H1 (cell line): ENCODE measurements at regions not wholly inside any gene's neighbourhood (a gene's known extent, or its start where the extent isn't known, plus 50 kb on each side); places are given as distances from the start of the nearest gene placed in this dataset.

Experiments used
- CTCF ChIA-PET: fragments of 300-600 bp; sonication (Branson Sonifier 250); formaldehyde crosslinking; loops from one replicate; lab custom pipeline; 2021; ENCODE audit not compliant: partially characterized antibody; lab: Charles Lee
- POLR2A ChIA-PET: fragments of 300-600 bp; sonication (Branson Sonifier 250); formaldehyde crosslinking; loops from one replicate; lab custom pipeline; 2021; ENCODE audit warnings: inconsistent platforms; ENCODE audit not compliant: partially characterized antibody; lab: Charles Lee
- DNase-seq, 2 experiments: peaks; one replicate each; pipeline versions ENCODE4 v3.0.0 to v3.0.0-alpha.2; 2010 to 2022; ENCODE audit warnings: low spot score in 2 of 2, low read depth in 1 of 2, mixed read lengths in 1 of 2
- FAIRE-seq: peaks from 2 replicates; lab custom pipeline; 2011; peaks lifted over from hg19 to GRCh38; lab: Jason Lieb, UNC
- H2AFZ ChIP-seq: 2 replicates; pipeline ENCODE4 v1.8.1; 2012; ENCODE audit warnings: low read length, inconsistent platforms
- H2AK5ac ChIP-seq: 2 replicates; pipeline ENCODE4 v1.6.1; 2013; ENCODE audit warnings: low read depth, low read length
- H2BK120ac ChIP-seq: replicated peaks from 2 replicates; pipeline ENCODE3; 2013; ENCODE audit warnings: low read depth, low read length, inconsistent platforms
- H2BK12ac ChIP-seq: 2 replicates; pipeline ENCODE4 v1.6.1; 2013; ENCODE audit warnings: low read depth, low read length
- H2BK15ac ChIP-seq: 2 replicates; pipeline ENCODE4 v1.6.1; 2013; ENCODE audit warnings: low read length
- H2BK20ac ChIP-seq: 2 replicates; pipeline ENCODE4 v1.6.1; 2013; ENCODE audit warnings: low read length
- H2BK5ac ChIP-seq: 2 replicates; pipeline ENCODE4 v1.6.1; 2013; ENCODE audit warnings: low read depth, low read length
- H3K14ac ChIP-seq: 2 replicates; pipeline ENCODE4 v1.6.1; 2013; ENCODE audit warnings: inconsistent platforms; ENCODE audit not compliant: insufficient read length
- H3K18ac ChIP-seq: 2 replicates; pipeline ENCODE4 v1.6.1; 2013; ENCODE audit warnings: low read length; ENCODE audit errors: extremely low read depth
- H3K23ac ChIP-seq: 2 replicates; pipeline ENCODE4 v1.6.1; 2013; ENCODE audit warnings: inconsistent platforms; ENCODE audit not compliant: insufficient read length
- H3K23me2 ChIP-seq: 2 replicates; pipeline ENCODE4 v1.6.1; 2013; ENCODE audit warnings: low read depth, low read length
- H3K27ac ChIP-seq: 2 replicates; pipeline ENCODE4 v1.6.1; 2011; ENCODE audit warnings: low read depth, low read length, inconsistent platforms
- H3K27me3 ChIP-seq, 4 experiments: replicated peaks in 1 of 4; 1 replicate in 1 of 4; 2 replicates in 3 of 4; pipeline versions ENCODE4 v1.6.1 to v1.8.1; 2011 to 2013; ENCODE audit warnings: low read length in 3 of 4, mild to moderate bottlenecking in 3 of 4, inconsistent platforms in 2 of 4, mixed read lengths in 2 of 4, moderate library complexity in 1 of 4; ENCODE audit not compliant: control insufficient read depth in 3 of 4, insufficient read depth in 3 of 4; ENCODE audit errors: extremely low read depth in 1 of 4
- H3K36me3 ChIP-seq, 4 experiments: 2 replicates each; pipeline versions ENCODE4 v1.6.1 to v1.8.1; 2011 to 2013; ENCODE audit warnings: mild to moderate bottlenecking in 4 of 4, low read length in 3 of 4, moderate library complexity in 2 of 4, control low read depth in 1 of 4, inconsistent platforms in 1 of 4; ENCODE audit not compliant: insufficient read depth in 4 of 4, control insufficient read depth in 2 of 4
- H3K4ac ChIP-seq: replicated peaks from 2 replicates; pipeline ENCODE3; 2013; ENCODE audit warnings: low read length, low read depth, mixed read lengths, inconsistent platforms; ENCODE audit not compliant: insufficient read length
- H3K4me1 ChIP-seq, 4 experiments: replicated peaks in 1 of 4; 1 replicate in 1 of 4; 2 replicates in 3 of 4; pipeline versions ENCODE4 v1.6.1 to v1.8.1; 2011 to 2013; ENCODE audit warnings: low read length in 3 of 4, inconsistent platforms in 2 of 4, mixed read lengths in 1 of 4; ENCODE audit not compliant: insufficient read depth in 4 of 4, control insufficient read depth in 3 of 4
- H3K4me2 ChIP-seq, 2 experiments: 2 replicates each; pipeline versions ENCODE4 v1.6.1 to v1.8.1; 2011 to 2013; ENCODE audit warnings: low read depth in 2 of 2, low read length in 2 of 2, control low read depth in 1 of 2, inconsistent platforms in 1 of 2, mild to moderate bottlenecking in 1 of 2; ENCODE audit not compliant: insufficient read depth in 1 of 2
- H3K4me3 ChIP-seq, 4 experiments: fragments of 200-600, 300-600 bp in 1 of 4; sonication (generic), shearing (Covaris generic), sonication (Bioruptor Twin) in 1 of 4; 2 replicates each; pipeline versions ENCODE4 v1.5.1 to v1.8.1; 2011 to 2016; ENCODE audit warnings: low read length in 4 of 4, low read depth in 3 of 4, control low read depth in 2 of 4, inconsistent platforms in 2 of 4, mild to moderate bottlenecking in 2 of 4, mixed read lengths in 1 of 4, moderate library complexity in 1 of 4; ENCODE audit not compliant: insufficient read depth in 2 of 4; ENCODE audit errors: extremely low read depth in 1 of 4
- H3K56ac ChIP-seq: replicated peaks from 2 replicates; pipeline ENCODE3; 2013; ENCODE audit warnings: low read depth, mild to moderate bottlenecking, mixed read lengths, low read length, inconsistent platforms; ENCODE audit not compliant: insufficient read length
- H3K79me1 ChIP-seq: 2 replicates; pipeline ENCODE4 v1.6.1; 2013; ENCODE audit warnings: low read depth, low read length, control low read depth
- H3K79me2 ChIP-seq, 2 experiments: 2 replicates each; pipeline versions ENCODE4 v1.6.1 to v1.8.1; 2012 to 2013; ENCODE audit warnings: low read length in 2 of 2, mild to moderate bottlenecking in 2 of 2, inconsistent platforms in 1 of 2; ENCODE audit not compliant: insufficient read depth in 2 of 2, control insufficient read depth in 1 of 2
- H3K9ac ChIP-seq, 4 experiments: replicated peaks in 1 of 4; 1 replicate in 1 of 4; 2 replicates in 3 of 4; pipeline versions ENCODE4 v1.6.1 to v1.8.1; 2011 to 2013; ENCODE audit warnings: low read depth in 3 of 4, low read length in 3 of 4, control low read depth in 2 of 4, mild to moderate bottlenecking in 2 of 4, moderate library complexity in 2 of 4, inconsistent platforms in 1 of 4; ENCODE audit errors: extremely low read depth in 1 of 4
- H3K9me3 ChIP-seq, 2 experiments: 2 replicates each; pipeline versions ENCODE4 v1.6.1 to v1.8.1; 2012 to 2013; ENCODE audit warnings: mild to moderate bottlenecking in 2 of 2, moderate library complexity in 2 of 2, control low read depth in 1 of 2, inconsistent platforms in 1 of 2, low read depth in 1 of 2, low read length in 1 of 2, mixed read lengths in 1 of 2; ENCODE audit not compliant: insufficient read depth in 2 of 2
- H4K20me1 ChIP-seq, 2 experiments: replicated peaks in 1 of 2; 2 replicates each; pipeline versions ENCODE3 to v1.8.1; 2011 to 2013; ENCODE audit warnings: inconsistent platforms in 2 of 2, low read length in 2 of 2, mild to moderate bottlenecking in 1 of 2; ENCODE audit not compliant: insufficient read depth in 2 of 2, control insufficient read depth in 1 of 2
- H4K5ac ChIP-seq: 2 replicates; pipeline ENCODE4 v1.6.1; 2013; ENCODE audit warnings: low read length, low read depth, mixed read lengths, inconsistent platforms; ENCODE audit not compliant: insufficient read length
- H4K8ac ChIP-seq: 2 replicates; pipeline ENCODE4 v1.8.0; 2013; ENCODE audit warnings: mild to moderate bottlenecking, moderate library complexity, low read length, inconsistent platforms; ENCODE audit not compliant: insufficient read depth; ENCODE audit errors: extremely low read depth
- H4K91ac ChIP-seq: replicated peaks from 2 replicates; pipeline ENCODE3; 2013; ENCODE audit warnings: low read length, mixed read lengths, inconsistent platforms; ENCODE audit not compliant: insufficient read length
- CBX8 ChIP-seq: fragments of 300-800, 300-1000 bp; sonication (generic); IDR thresholded peaks from 2 replicates; pipeline ENCODE4 v1.7.1; 2016; ENCODE audit warnings: low read depth, low read length, borderline replicate concordance
- CTBP2 ChIP-seq: IDR thresholded peaks from 2 replicates; pipeline ENCODE4 v1.7.0; 2011; ENCODE audit warnings: borderline replicate concordance, mild to moderate bottlenecking, moderate library complexity, mixed read lengths, low read length; ENCODE audit not compliant: insufficient read depth, insufficient read length
- EZH2 ChIP-seq: fragments of 200-600 bp; sonication (generic); IDR thresholded peaks from 2 replicates; pipeline ENCODE4 v1.7.1; 2012; ENCODE audit warnings: low read depth, mild to moderate bottlenecking, moderate library complexity, low read length, inconsistent platforms; ENCODE audit not compliant: severe bottlenecking
- RAD21 ChIP-seq, 2 experiments: IDR thresholded peaks in 1 of 2; conservative IDR thresholded peaks in 1 of 2; 2 replicates each; pipeline ENCODE4 v1.6.1; 2011; ENCODE audit warnings: low read depth in 2 of 2, low read length in 2 of 2, improper control_type of control experiment in 1 of 2, inconsistent platforms in 1 of 2, mild to moderate bottlenecking in 1 of 2, moderate library complexity in 1 of 2
- WGBS, 2 experiments: shearing (Covaris generic) in 1 of 2; methylation state at CpG; one replicate each; pipeline versions ENCODE4 v1.1.6 to v1.1.7; 2013 to 2015; ENCODE audit warnings: low lambda C conversion rate in 2 of 2, mixed read lengths in 2 of 2, inconsistent platforms in 1 of 2, low coverage in 1 of 2, missing lambda C conversion rate in 1 of 2; ENCODE audit not compliant: insufficient replicate concordance in 2 of 2, insufficient coverage in 1 of 2, insufficient read length in 1 of 2; ENCODE audit errors: extremely low coverage in 1 of 2, missing lambda C conversion rate in 1 of 2; 5-methylcytosine and 5-hydroxymethylcytosine counted together

- H4K8ac ChIP-seq = no peak overlapping the region
- no peak overlapping the region for H2AK5ac ChIP-seq
- H3K79me1 ChIP-seq = no peaks in the 10 kb centered on the region
- no peak overlapping the region for H4K91ac ChIP-seq
- no peak overlapping the region for H3K56ac ChIP-seq
- no peak overlapping the region for H3K14ac ChIP-seq
- no peaks in the 10 kb centered on the region for H3K36me3 ChIP-seq
- no peaks in the 10 kb centered on the region for H3K79me2 ChIP-seq
- CTCF ChIA-PET = interaction anchor here (1.8 kb wide), 1 partner anchor 59 kb away, joined by 5 read pairs; no protein-coding TSS in a partner anchor
- H2BK15ac ChIP-seq = no peak overlapping the region
- no peak overlapping the region for H3K4me2 ChIP-seq
- H3K9me3 ChIP-seq = no peaks in the 10 kb centered on the region
- H3K23me2 ChIP-seq = no peaks in the 10 kb centered on the region
- H3K23ac ChIP-seq = no peak overlapping the region
- 90% methylated on average over 4 of the region's 4 CpGs; no CpG with 5 or more reads in 1 of the 2 experiments for WGBS, 2 experiments
- TF ChIP-seq CBX8 (no peak), CTBP2 (no peak), RAD21 (IDR thresholded peaks at IDR 0.05 in 1 of 2, conservative IDR thresholded peaks at IDR 0.05 in 1 of 2; ENCODE audit: low read depth in 2 of 2, low read length in 2 of 2) (no peak), EZH2 (no peak)
- TF ChIP-seq, all 59 proteins: peak for 0
- Histone ChIP-seq H4K5ac (no peak overlapping the region), H2BK20ac (no peak overlapping the region), H3K27ac (no peak overlapping the region), H3K9ac (no peak overlapping the region), H2BK5ac (no peak overlapping the region), H3K4ac (no peak overlapping the region), H2BK12ac (no peak overlapping the region), H2AFZ (no peak overlapping the region), H3K27me3 (no peaks in the 10 kb centered on the region), H2BK120ac (no peak overlapping the region), H4K20me1 (no peaks in the 10 kb centered on the region), H3K4me3 (no peak overlapping the region), H3K18ac (no peak overlapping the region), H3K4me1 (no peaks in the 10 kb centered on the region)
- FAIRE-seq (no peak), DNase-seq (no peak)
- POLR2A ChIA-PET = interaction anchor here (0.5 kb wide), 1 partner anchor 27 kb away, joined by 3 read pairs; no protein-coding TSS in a partner anchor
Observed at GRCh38 chr1:104231676-104232075, 482.0 kb downstream of the AMY1C start.
